Keratinocyte (primary cell): ENCODE measurements at regions not wholly inside any gene's neighbourhood (a gene's known extent, or its start where the extent isn't known, plus 50 kb on each side); places are given as distances from the start of the nearest gene placed in this dataset.

Experiments
- DNase-seq: peaks from one replicate; pipeline ENCODE4 v3.0.0-alpha.2; 2011; ENCODE audit warnings: low read depth, missing footprints, low spot score
- FAIRE-seq: peaks from 2 replicates; lab custom pipeline; 2011; peaks lifted over from hg19 to GRCh38; lab: Jason Lieb, UNC
- H2AFZ ChIP-seq: 2 replicates; pipeline ENCODE4 v1.6.0; 2012; ENCODE audit warnings: low read length, control low read depth, inconsistent platforms; ENCODE audit not compliant: control insufficient read depth
- H3K27ac ChIP-seq: 2 replicates; pipeline ENCODE4 v1.5.1; 2011; ENCODE audit warnings: low read length; ENCODE audit not compliant: control insufficient read depth, insufficient read depth
- H3K27me3 ChIP-seq: 3 replicates; pipeline ENCODE4 v1.6.0; 2011; ENCODE audit warnings: low read length; ENCODE audit not compliant: control insufficient read depth, insufficient read depth; ENCODE audit errors: extremely low read depth
- H3K36me3 ChIP-seq, 2 experiments: 2 replicates in 1 of 2; 3 replicates in 1 of 2; pipeline ENCODE4 v1.5.1; 2011; ENCODE audit warnings: low read length in 2 of 2, mild to moderate bottlenecking in 1 of 2; ENCODE audit not compliant: control insufficient read depth in 2 of 2, insufficient read depth in 2 of 2; ENCODE audit errors: extremely low read depth in 1 of 2
- H3K4me1 ChIP-seq: 3 replicates; pipeline ENCODE4 v1.5.1; 2011; ENCODE audit warnings: low read length; ENCODE audit not compliant: control insufficient read depth, insufficient read depth; ENCODE audit errors: extremely low read depth
- H3K4me2 ChIP-seq: 3 replicates; pipeline ENCODE4 v1.6.0; 2011; ENCODE audit warnings: low read depth, low read length; ENCODE audit not compliant: control insufficient read depth, insufficient read depth; ENCODE audit errors: extremely low read depth
- H3K4me3 ChIP-seq, 3 experiments: fragments of 200-600 bp in 1 of 3; sonication (generic) in 1 of 3; 2 replicates in 2 of 3; 3 replicates in 1 of 3; pipeline ENCODE4 v1.5.1; 2011 to 2016; ENCODE audit warnings: low read length in 3 of 3, mild to moderate bottlenecking in 3 of 3, control low read depth in 2 of 3, inconsistent platforms in 1 of 3, low read depth in 1 of 3, mixed read lengths in 1 of 3, mixed run types in 1 of 3, moderate library complexity in 1 of 3; ENCODE audit not compliant: control insufficient read depth in 2 of 3, insufficient read depth in 2 of 3; ENCODE audit errors: extremely low read depth in 1 of 3
- H3K79me2 ChIP-seq: 2 replicates; pipeline ENCODE4 v1.6.0; 2012; ENCODE audit warnings: low read length; ENCODE audit not compliant: control insufficient read depth, insufficient read depth
- H3K9ac ChIP-seq: 3 replicates; pipeline ENCODE4 v1.6.0; 2011; ENCODE audit warnings: low read length; ENCODE audit not compliant: control insufficient read depth, insufficient read depth; ENCODE audit errors: extremely low read depth
- H3K9me1 ChIP-seq: 3 replicates; pipeline ENCODE4 v1.6.0; 2011; ENCODE audit warnings: low read length; ENCODE audit not compliant: control insufficient read depth, insufficient read depth; ENCODE audit errors: extremely low read depth
- H3K9me3 ChIP-seq: 2 replicates; pipeline ENCODE4 v1.5.1; 2012; ENCODE audit warnings: low read depth, low read length; ENCODE audit not compliant: control insufficient read depth
- H4K20me1 ChIP-seq: 3 replicates; pipeline ENCODE4 v1.6.0; 2011; ENCODE audit warnings: low read length; ENCODE audit not compliant: control insufficient read depth, insufficient read depth; ENCODE audit errors: extremely low read depth
- EZH2 ChIP-seq: IDR thresholded peaks from one replicate; pipeline ENCODE4 v1.6.1; 2012; ENCODE audit warnings: inconsistent platforms, mild to moderate bottlenecking, low read length, moderate library complexity
- dilution Hi-C: fragments of 300-500 bp; cut with MboI; formaldehyde crosslinking; loops from one replicate; pipeline ENCODE4 v1.7.0; 2020; ENCODE audit warnings: low sequenced_read_pairs; ENCODE audit not compliant: extremely low pct_ligation_motif_present
- TF ChIP-seq, protein P1 (sequence below), 3 experiments: IDR thresholded peaks in 1 of 3; conservative IDR thresholded peaks in 1 of 3; optimal IDR thresholded peaks in 1 of 3; 2 replicates in 2 of 3; 3 replicates in 1 of 3; pipeline versions ENCODE3 to v1.5.1; 2011; ENCODE audit warnings: low read length in 3 of 3, mild to moderate bottlenecking in 3 of 3, moderate library complexity in 2 of 3, control low read depth in 1 of 3, inconsistent platforms in 1 of 3; ENCODE audit not compliant: insufficient read depth in 2 of 3; ENCODE audit errors: extremely low read depth in 1 of 3

DNA sequence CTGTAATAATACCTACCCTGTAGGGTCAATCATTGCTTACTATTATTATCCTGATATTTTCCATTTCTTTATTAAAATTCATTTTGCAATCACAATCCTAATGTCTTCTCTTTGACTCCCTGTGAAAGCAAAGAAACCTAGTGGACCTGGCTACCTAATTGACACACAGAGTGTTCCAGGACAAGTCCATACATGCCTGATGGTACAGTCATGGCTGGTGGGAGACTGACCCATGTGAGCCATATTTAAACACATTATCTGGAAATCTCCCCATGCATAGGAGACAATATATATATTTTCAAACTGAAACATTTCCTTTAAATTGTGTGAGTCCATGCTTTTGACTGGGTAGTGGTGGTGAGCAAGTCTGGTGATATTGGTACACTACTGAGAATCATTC, 230.6 kb upstream of the DACH1 start:
- Histone ChIP-seq H3K4me2 (no peak overlapping the region), H2AFZ (no peak overlapping the region), H3K9me3 (no peaks in the 10 kb centered on the region), H3K9ac (no peak overlapping the region), H3K4me1 (peaks cover 3% of the 10 kb centered on the region), H3K36me3 (no peaks in the 10 kb centered on the region), H3K27me3 (no peaks in the 10 kb centered on the region), H3K9me1 (no peaks in the 10 kb centered on the region), H3K79me2 (no peaks in the 10 kb centered on the region), H3K27ac (no peak overlapping the region), H4K20me1 (no peaks in the 10 kb centered on the region), H3K4me3 (no peak overlapping the region)
- dilution Hi-C loops: no loop called here
- no peak for DNase-seq
- FAIRE-seq: no peak
- TF ChIP-seq, protein P1, sequence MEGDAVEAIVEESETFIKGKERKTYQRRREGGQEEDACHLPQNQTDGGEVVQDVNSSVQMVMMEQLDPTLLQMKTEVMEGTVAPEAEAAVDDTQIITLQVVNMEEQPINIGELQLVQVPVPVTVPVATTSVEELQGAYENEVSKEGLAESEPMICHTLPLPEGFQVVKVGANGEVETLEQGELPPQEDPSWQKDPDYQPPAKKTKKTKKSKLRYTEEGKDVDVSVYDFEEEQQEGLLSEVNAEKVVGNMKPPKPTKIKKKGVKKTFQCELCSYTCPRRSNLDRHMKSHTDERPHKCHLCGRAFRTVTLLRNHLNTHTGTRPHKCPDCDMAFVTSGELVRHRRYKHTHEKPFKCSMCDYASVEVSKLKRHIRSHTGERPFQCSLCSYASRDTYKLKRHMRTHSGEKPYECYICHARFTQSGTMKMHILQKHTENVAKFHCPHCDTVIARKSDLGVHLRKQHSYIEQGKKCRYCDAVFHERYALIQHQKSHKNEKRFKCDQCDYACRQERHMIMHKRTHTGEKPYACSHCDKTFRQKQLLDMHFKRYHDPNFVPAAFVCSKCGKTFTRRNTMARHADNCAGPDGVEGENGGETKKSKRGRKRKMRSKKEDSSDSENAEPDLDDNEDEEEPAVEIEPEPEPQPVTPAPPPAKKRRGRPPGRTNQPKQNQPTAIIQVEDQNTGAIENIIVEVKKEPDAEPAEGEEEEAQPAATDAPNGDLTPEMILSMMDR (optimal IDR thresholded peaks at IDR 0.05 in 1 of 3, IDR thresholded peaks at IDR 0.05 in 1 of 3, conservative IDR thresholded peaks at IDR 0.05 in 1 of 3; ENCODE audit: extremely low read depth in 1 of 3, insufficient read depth in 2 of 3, low read length in 3 of 3): no peak
- TF ChIP-seq EZH2: no peak

DNA sequence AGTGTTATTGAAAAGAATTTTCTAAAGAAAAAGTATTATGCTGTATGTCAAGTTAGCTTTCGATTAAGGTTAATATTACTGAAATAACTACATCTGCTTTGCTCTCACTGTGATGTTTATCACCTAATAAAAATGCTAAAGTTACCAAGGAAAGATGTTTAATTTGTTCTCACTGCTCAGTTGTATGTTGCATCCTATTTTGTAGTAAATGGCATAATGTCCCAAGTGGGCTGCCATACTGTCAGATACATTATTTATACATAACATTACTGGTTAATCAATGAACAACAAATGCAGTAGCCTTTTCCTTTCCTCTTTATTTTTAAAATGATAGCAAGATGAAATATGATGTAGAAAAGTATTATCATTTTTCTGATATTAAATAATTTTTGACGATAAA, 226.3 kb upstream of the DACH1 start:
- Histone ChIP-seq H3K36me3 (no peaks in the 10 kb centered on the region), H3K9me1 (no peaks in the 10 kb centered on the region), H3K79me2 (no peaks in the 10 kb centered on the region), H3K9ac (no peak overlapping the region), H3K27me3 (no peaks in the 10 kb centered on the region), H3K9me3 (no peaks in the 10 kb centered on the region), H4K20me1 (no peaks in the 10 kb centered on the region), H3K27ac (no peak overlapping the region), H3K4me3 (no peak overlapping the region), H3K4me1 (peaks cover 3% of the 10 kb centered on the region), H3K4me2 (no peak overlapping the region), H2AFZ (no peak overlapping the region)
- FAIRE-seq (no peak), DNase-seq (no peak)
- TF ChIP-seq, protein P1 (optimal IDR thresholded peaks at IDR 0.05 in 1 of 3, IDR thresholded peaks at IDR 0.05 in 1 of 3, conservative IDR thresholded peaks at IDR 0.05 in 1 of 3; ENCODE audit: extremely low read depth in 1 of 3, insufficient read depth in 2 of 3, low read length in 3 of 3): no peak
- dilution Hi-C loops: no loop called here
